VCaP (cell line): ENCODE measurements at regions not wholly inside any gene's neighbourhood (a gene's known extent, or its start where the extent isn't known, plus 50 kb on each side); places are given as distances from the start of the nearest gene placed in this dataset.
"Not testable (repeated sequence)": the region's sequence is repeated elsewhere in the genome, so short reads cannot be mapped to it uniquely, and the experiment has no call there.

Experiments used
- H3K27ac ChIP-seq: fragments of 450-650 bp; 2 replicates; pipeline ENCODE4 v1.5.1; 2017
- TF ChIP-seq, protein P1 (sequence below): fragments of 450-650 bp; conservative IDR thresholded peaks from 2 replicates; pipeline ENCODE4 v1.5.1; 2017; ENCODE audit warnings: mild to moderate bottlenecking, moderate library complexity

DNA sequence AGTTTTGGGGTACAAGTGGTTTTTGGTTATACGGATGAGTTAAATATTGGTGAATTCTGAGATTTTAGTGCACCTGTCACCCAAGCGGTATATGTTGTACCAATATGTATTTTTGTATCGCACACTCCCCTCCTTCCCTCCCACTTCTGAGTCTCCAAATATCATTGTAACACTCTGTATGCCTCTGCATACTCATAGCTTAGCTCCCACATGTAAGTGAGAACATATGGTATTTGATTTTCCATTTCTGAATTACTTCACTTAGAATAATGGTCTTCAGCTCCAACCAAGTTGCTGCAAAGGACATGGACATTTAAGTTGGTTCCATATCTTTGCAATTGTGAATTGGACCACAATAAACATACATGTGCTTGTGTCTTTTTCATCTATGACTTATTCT is 103.0 kb upstream of the ADAMTS3 start:
- TF ChIP-seq, protein P1, sequence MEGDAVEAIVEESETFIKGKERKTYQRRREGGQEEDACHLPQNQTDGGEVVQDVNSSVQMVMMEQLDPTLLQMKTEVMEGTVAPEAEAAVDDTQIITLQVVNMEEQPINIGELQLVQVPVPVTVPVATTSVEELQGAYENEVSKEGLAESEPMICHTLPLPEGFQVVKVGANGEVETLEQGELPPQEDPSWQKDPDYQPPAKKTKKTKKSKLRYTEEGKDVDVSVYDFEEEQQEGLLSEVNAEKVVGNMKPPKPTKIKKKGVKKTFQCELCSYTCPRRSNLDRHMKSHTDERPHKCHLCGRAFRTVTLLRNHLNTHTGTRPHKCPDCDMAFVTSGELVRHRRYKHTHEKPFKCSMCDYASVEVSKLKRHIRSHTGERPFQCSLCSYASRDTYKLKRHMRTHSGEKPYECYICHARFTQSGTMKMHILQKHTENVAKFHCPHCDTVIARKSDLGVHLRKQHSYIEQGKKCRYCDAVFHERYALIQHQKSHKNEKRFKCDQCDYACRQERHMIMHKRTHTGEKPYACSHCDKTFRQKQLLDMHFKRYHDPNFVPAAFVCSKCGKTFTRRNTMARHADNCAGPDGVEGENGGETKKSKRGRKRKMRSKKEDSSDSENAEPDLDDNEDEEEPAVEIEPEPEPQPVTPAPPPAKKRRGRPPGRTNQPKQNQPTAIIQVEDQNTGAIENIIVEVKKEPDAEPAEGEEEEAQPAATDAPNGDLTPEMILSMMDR, result no peak
- H3K27ac ChIP-seq, result no peak overlapping the region

DNA sequence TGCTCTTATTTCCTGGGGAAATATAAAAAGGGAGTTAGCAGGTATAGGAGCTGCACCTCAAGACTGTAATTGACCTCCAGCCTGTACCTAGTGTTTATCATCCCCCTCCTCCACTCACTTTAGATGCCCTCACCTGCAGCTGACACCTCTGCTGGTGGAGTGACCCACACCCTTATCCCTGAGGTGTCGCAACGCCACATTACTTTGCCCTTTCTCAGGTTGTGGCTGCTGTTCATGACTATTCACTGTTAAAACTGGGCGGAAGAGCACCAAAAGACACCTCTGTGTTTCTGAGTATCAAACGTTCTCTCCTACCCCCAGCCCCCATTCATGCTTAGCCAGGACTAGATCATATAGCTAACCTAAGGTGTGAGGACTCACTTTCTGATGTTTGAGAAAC is 101.5 kb upstream of the ADAMTS3 start:
- TF ChIP-seq, protein P1, result no peak
- no peak overlapping the region for H3K27ac ChIP-seq

DNA sequence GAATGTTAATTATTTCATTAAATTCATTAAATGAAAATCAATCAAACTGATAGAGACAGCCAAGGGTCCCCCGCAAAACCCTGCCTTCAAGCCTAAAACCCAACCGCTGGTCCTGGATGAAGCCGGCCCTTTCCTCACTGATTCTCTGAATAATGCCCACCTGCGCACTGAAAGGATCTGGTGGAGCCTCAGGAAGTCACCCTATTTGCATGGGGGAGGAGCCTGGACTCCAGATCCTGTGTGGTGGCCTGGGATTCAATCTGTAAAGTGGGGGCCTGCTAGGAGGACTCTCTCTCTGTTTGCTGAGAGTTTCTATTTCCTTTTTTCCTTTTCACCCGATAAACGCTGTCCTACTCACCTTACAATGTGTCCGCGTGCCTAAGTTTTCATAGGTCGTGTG is 97.9 kb upstream of the ADAMTS3 start:
- TF ChIP-seq, protein P1, result no peak
- H3K27ac ChIP-seq, result no peak overlapping the region

DNA sequence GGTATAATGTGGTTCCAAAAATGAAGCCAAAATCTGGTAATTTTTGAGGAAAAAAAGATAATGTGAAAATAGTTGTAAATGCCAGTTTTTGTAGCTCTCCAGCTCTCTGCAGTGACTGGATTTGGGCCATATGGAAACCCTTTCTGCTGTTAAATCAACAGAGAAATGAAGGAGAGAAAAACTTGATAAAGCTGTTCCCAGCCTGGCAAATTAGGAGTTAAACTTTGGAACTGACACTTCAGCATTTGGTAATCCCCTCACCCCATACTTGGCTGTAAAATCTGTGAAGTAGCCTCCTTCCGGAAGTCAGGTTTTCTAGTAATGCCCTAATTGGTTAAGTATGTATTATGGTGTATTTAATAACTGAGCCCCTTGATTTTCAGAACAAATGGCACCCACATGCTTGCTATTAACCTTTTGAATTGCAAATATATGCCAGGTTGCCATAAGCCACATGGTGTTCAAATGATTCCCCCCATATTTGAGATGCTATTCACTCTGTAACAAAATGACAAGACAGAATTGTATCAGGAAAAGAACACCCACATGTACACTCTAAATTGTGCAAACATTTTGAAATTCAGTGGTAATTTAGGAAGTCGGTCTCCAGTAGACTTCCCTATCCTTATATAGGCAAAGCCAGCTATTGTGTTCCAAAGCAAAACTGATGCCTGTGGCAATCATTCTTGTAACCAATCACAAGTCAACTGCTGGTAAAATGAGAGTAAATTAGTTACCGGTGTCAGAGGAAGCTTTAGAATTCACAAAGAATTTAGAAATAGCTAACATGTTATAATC is 96.3 kb upstream of the ADAMTS3 start:
- TF ChIP-seq, protein P1, result no peak
- no peak overlapping the region for H3K27ac ChIP-seq

DNA sequence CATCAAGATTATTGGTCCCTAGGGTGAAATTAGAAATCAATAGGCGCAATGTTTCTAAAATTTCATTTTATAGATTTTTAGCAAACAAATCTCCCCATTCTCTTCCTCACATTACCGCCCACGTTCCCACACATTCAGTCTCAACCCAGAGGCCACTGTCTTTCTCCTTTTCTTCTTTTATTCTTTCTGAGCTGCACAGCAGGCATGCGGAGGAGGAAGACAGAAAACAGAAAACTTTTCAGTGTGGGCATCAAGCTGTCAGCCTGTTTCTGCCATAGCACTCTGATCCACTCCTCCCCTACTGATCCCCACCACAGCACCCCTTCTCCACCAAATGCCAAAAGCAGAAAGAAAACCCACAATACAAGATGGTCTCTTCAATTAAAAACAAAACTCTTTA is 94.8 kb upstream of the ADAMTS3 start:
- TF ChIP-seq, protein P1, result no peak
- no peak overlapping the region for H3K27ac ChIP-seq

DNA sequence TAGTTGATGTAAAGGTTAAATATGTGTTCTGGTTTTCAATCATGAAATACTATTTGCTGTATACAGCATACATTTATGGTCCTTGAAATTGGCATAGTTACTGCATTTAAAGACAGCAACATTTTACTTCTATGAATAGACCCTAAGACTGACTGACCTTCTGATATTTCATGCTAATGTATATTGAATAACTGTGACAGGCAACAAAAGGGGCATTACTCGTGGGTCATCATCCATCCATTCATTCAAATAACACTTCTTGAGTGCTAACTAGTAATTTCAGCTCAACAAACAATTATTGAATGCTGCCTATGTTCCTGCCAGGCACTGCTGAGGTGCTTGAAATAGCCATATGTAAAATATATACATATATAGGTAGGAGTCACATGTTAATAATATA is 92.8 kb upstream of the ADAMTS3 start:
- TF ChIP-seq, protein P1, result no peak

DNA sequence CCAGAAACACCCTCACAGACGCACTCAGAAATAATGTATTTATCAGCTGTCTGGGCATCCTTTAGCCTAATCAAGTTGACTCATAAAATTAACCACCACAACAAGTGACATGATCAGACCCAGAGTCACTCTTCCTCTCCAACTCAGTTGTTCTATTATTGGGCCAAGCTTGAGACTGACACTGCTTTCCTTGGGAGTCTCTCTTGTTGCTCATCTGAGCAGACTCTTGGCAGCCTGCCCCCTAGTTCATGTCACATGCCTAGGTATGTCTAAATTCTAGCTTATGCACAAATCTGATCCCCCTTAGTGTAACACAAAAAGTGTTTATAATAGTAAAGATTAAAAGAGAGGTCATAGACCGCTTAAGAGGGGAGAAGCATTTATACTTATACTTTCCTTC is 72.6 kb upstream of the ADAMTS3 start:
- TF ChIP-seq, protein P1, result no peak
- no peak overlapping the region for H3K27ac ChIP-seq

More for the DNA sequence above, 92.8 kb upstream of the ADAMTS3 start:
- H3K27ac ChIP-seq, result no peak overlapping the region

DNA sequence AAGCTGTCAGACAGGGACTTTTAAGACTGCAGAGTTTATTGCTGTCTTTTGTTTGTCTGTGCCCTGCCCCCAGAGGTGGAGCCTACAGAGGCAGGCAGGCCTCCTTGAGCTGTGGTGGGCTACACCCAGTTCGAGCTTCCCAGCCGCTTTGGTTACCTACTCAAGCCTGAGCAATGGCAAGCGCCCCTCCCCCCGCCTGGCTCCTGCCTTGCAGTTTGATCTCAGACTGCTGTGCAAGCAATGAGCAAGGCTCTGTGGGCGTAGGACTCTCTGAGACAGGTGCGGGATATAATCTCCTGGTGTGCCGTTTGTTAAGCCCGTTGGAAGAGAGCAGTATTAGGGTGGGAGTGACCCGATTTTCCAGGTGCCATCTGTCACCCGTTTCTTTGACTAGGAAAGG is 67.8 kb upstream of the ADAMTS3 start:
- not testable (repeated sequence) for H3K27ac ChIP-seq

DNA sequence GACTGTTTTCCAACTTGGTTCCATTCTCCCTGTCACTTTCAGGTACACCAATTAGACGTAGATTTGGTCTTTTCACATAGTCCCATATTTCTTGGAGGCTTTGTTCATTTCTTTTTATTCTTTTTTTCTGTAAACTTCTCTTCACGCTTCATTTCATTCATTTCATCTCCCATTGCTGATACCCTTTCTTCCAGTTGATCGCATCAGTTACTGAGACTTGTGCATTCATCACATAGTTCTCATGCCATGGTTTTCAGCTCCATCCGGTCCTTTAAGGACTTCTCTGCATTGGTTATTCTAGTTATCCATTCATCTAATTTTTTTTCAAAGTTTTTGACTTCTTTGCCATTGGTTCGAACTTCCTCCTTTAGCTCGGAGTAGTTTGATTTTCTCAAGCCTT is 66.9 kb upstream of the ADAMTS3 start:
- not testable (repeated sequence) for H3K27ac ChIP-seq

DNA sequence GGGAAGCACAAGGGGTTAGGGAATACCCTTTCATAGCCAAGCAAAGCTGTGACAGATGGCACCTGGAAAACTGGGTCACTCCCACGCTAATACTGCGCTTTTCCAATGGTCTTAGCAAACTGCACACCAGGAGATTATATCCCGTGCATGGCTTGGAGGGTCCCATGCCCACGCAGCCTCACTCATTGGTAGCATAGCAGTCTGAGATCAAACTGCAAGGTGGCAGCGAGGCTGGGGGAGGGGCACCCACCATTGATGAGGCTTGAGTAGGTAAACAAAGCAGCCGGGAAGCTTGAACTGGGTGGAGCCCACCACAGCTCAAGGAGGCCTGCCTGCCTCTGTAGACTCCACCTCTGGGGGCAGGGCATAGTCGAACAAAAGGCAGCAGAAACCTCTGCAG is 63.2 kb upstream of the ADAMTS3 start:
- not testable (repeated sequence) for H3K27ac ChIP-seq
